Erythroblast (primary cell): ENCODE measurements at regions not wholly inside any gene's neighbourhood (a gene's known extent, or its start where the extent isn't known, plus 50 kb on each side); places are given as distances from the start of the nearest gene placed in this dataset.

Experiments used
- GATA1 ChIP-seq: IDR thresholded peaks from 2 replicates; pipeline ENCODE4 v1.6.1; 2011; ENCODE audit warnings: low read depth, mild to moderate bottlenecking, control low read depth, low read length, moderate library complexity
- POLR2A ChIP-seq: IDR thresholded peaks from 2 replicates; pipeline ENCODE4 v1.6.1; 2011; ENCODE audit warnings: mild to moderate bottlenecking, low read length

DNA sequence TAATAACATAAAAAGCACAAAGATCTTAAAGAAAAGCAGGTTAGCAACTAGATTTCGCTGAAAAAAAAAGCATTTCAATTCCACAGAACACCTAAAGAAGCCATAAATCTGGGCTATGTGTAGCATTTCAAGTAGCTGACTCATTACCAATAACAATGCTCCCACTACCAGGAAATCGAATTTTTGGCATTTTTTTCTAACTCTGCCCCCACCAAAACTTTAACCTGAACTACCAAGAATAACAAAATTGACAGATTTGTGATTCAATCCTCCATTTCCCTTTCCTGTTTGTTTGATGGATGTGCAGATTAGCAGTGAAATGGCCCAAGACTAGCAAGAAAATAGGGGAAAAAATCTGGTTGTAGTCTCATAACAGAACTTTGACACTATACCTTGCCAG lies 180.2 kb downstream of the RASEF start:
- TF ChIP-seq POLR2A (no peak), GATA1 (no peak)
